SK-N-MC (cell line): ENCODE measurements at regions not wholly inside any gene's neighbourhood (a gene's known extent, or its start where the extent isn't known, plus 50 kb on each side); places are given as distances from the start of the nearest gene placed in this dataset.

ENCODE experiments used
- EZH2 ChIP-seq: fragments of 200-600 bp; sonication (generic); IDR thresholded peaks from one replicate; pipeline ENCODE4 v1.6.1; 2017; ENCODE audit warnings: antibody characterized with exemption
- POLR2AphosphoS5 ChIP-seq: IDR thresholded peaks from 2 replicates; pipeline ENCODE4 v1.6.1; 2012; ENCODE audit warnings: mild to moderate bottlenecking, low read depth, low read length, borderline replicate concordance

GRCh38 chr20:58098571-58098970 is 129.9 kb downstream of the ANKRD60 start:
- no peak for TF ChIP-seq EZH2
- no peak for TF ChIP-seq POLR2AphosphoS5
